ENCODE measurements at regions not wholly inside any gene's neighbourhood (a gene's known extent, or its start where the extent isn't known, plus 50 kb on each side); places are given as distances from the start of the nearest gene placed in this dataset.

DNA sequence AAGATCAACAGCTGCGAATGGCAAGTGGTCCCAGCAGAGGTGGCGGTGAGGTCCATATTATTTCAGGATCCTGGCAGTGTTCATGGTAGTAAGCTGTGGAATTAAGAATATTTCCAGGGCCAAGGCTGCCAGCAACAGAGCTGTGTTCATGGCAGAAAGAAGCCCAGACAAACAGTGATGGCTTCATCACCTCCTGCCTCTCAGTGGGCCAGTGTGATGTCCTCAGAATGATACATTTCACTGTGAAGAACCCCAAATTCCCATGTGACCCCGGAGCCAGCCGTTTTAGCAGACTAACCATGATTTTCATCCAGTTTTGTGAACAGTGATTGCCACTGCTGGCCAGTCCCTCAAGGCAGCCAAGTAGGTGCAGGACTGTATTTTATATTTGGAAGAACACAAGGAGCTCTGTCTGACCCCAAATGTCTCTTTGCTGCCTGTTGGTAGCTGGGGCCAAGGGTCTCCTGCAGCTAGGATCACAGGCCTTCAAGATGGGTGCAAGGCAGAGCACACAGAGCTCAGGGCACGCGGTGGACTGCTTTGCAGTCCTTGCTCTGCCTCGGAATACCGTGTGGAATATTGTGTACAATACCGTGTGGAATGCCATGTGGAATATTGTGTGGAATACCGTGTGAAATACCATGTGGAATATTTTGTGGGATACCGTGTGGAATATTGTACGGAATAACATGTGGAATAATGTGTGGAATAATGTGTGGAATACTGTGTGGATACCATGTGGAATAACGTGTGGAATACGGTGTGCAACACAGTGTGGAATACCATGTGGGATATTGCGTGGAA, 132.3 kb upstream of the CHST15 start:
- Histone ChIP-seq H3K36me3 (ENCODE audit: control insufficient read depth, insufficient read depth, low read length) (no peaks in the 10 kb centered on the region), H3K4me3 (ENCODE audit: low read depth, low read length) (no peak overlapping the region), H3K27me3 (ENCODE audit: control insufficient read depth, insufficient read depth, low read length) (no peaks in the 10 kb centered on the region)
- no peak for DNase-seq (ENCODE audit: low read depth)
- TF ChIP-seq, protein P1, sequence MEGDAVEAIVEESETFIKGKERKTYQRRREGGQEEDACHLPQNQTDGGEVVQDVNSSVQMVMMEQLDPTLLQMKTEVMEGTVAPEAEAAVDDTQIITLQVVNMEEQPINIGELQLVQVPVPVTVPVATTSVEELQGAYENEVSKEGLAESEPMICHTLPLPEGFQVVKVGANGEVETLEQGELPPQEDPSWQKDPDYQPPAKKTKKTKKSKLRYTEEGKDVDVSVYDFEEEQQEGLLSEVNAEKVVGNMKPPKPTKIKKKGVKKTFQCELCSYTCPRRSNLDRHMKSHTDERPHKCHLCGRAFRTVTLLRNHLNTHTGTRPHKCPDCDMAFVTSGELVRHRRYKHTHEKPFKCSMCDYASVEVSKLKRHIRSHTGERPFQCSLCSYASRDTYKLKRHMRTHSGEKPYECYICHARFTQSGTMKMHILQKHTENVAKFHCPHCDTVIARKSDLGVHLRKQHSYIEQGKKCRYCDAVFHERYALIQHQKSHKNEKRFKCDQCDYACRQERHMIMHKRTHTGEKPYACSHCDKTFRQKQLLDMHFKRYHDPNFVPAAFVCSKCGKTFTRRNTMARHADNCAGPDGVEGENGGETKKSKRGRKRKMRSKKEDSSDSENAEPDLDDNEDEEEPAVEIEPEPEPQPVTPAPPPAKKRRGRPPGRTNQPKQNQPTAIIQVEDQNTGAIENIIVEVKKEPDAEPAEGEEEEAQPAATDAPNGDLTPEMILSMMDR (IDR thresholded peaks at IDR 0.05; ENCODE audit: insufficient read depth, low read length, poor library complexity, severe bottlenecking) = no peak

GRCh38 chr10:124225029-124225466, 131.7 kb upstream of the CHST15 start:
- H3K4me3 ChIP-seq (ENCODE audit: low read depth, low read length) = no peak overlapping the region
- H3K27me3 ChIP-seq (ENCODE audit: control insufficient read depth, insufficient read depth, low read length) = no peaks in the 10 kb centered on the region
- DNase-seq (ENCODE audit: low read depth) = no peak
- TF ChIP-seq, protein P1 (IDR thresholded peaks at IDR 0.05; ENCODE audit: insufficient read depth, low read length, poor library complexity, severe bottlenecking) = no peak
- H3K36me3 ChIP-seq (ENCODE audit: control insufficient read depth, insufficient read depth, low read length) = no peaks in the 10 kb centered on the region

DNA sequence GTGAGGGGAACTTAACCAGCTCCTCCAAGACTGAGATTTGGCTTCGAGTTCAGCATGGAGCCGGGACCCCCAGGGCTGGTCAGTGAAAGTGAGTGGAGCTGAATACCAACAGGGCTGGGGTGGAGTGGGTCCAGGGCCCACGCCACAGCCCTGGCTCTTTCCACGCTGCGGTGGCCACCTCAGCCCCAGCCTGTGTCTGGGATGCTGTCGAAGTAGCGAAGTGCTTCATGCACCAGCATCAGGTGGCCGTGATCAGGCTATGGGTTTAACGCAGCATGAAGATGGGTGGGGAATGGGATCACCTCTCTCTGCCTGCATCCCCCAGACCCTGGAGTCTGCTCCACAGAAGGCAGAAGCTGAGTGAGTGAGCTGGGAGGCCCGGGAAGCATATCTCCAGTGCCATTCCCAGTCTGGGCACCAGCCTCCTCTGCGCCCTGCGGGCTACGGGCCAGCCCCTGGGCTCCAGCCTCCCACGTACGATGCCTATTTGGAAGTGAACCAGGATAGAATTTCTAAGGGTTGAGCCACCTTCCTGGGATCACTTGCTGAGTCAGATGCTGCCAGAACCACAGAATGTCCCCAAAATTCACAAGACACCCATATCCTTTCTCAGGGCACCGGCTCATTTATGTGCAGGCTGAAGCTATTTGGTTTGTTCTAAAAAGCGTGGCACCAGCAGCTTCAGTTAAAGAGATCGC, 131.1 kb upstream of the CHST15 start:
- no peak for DNase-seq (ENCODE audit: low read depth)
- H3K27me3 ChIP-seq (ENCODE audit: control insufficient read depth, insufficient read depth, low read length) = no peaks in the 10 kb centered on the region
- TF ChIP-seq, protein P1 (IDR thresholded peaks at IDR 0.05; ENCODE audit: insufficient read depth, low read length, poor library complexity, severe bottlenecking) = no peak
- H3K4me3 ChIP-seq (ENCODE audit: low read depth, low read length) = no peak overlapping the region
- no peaks in the 10 kb centered on the region for H3K36me3 ChIP-seq (ENCODE audit: control insufficient read depth, insufficient read depth, low read length)

DNA sequence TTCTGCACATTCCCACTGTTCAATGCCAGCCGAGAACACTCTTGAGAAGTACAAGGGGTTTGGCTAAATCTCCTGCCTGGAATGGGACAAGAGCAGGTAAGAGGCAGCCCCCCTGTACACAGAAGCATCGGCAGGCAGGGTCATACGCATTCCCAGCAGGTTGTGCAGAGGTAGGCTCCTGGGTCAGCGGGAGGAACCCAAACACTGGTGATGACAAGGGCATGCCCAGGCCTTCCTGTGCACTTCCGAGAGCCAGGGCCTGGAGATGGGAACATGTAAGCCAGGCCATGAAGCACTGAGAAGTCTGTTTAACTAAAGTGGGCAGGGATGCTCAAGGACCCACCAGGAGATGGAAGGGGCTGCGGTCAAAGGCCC, 130.3 kb upstream of the CHST15 start:
- Histone ChIP-seq H3K27me3 (ENCODE audit: control insufficient read depth, insufficient read depth, low read length) (peaks cover 2% of the 10 kb centered on the region), H3K36me3 (ENCODE audit: control insufficient read depth, insufficient read depth, low read length) (no peaks in the 10 kb centered on the region), H3K4me3 (ENCODE audit: low read depth, low read length) (no peak overlapping the region)
- TF ChIP-seq, protein P1 (IDR thresholded peaks at IDR 0.05; ENCODE audit: insufficient read depth, low read length, poor library complexity, severe bottlenecking) = no peak
- DNase-seq (ENCODE audit: low read depth) = no peak

DNA sequence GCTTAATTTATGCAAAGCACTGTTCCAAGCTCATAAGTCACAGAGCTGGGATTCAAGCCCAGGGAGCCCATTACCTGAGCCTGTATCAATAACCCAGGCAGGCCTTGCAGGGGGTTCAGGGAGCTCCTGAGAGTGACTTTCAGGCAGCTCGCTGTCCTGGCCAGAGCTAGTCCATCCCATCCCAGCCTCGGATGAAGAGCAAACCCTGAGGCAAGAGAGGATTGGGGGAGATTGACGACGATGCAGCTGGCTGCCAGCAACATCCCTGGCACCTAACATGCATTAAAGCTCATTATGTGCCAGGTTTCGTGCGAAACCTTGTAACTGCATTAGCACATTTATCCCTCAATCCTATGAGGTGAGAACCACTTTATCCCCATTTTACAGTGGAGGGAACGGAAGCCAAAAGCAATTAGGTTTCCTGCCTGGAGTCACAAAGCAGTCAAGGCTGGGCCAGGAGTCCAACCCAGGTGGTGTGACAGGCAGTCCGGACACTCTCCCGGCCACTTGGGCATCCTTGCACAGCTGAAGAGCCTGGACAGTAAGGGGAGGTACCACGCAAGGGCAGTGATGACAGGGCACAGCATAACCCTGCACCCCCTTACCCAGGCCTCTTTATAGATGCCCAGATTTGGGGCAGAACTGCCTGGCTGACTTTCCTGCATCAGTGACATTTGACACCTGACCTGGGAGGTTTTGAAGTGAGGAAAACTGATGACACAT, 129.8 kb upstream of the CHST15 start:
- DNase-seq (ENCODE audit: low read depth) = no peak
- TF ChIP-seq, protein P1 (IDR thresholded peaks at IDR 0.05; ENCODE audit: insufficient read depth, low read length, poor library complexity, severe bottlenecking) = no peak

More for the DNA sequence above, 129.8 kb upstream of the CHST15 start:
- Histone ChIP-seq H3K36me3 (ENCODE audit: control insufficient read depth, insufficient read depth, low read length) (no peaks in the 10 kb centered on the region), H3K27me3 (ENCODE audit: control insufficient read depth, insufficient read depth, low read length) (peaks cover 3% of the 10 kb centered on the region), H3K4me3 (ENCODE audit: low read depth, low read length) (no peak overlapping the region)

Measured in kidney epithelial cell (primary cell).